ENCODE measurements at regions not wholly inside any gene's neighbourhood (a gene's known extent, or its start where the extent isn't known, plus 50 kb on each side); places are given as distances from the start of the nearest gene placed in this dataset.

DNA sequence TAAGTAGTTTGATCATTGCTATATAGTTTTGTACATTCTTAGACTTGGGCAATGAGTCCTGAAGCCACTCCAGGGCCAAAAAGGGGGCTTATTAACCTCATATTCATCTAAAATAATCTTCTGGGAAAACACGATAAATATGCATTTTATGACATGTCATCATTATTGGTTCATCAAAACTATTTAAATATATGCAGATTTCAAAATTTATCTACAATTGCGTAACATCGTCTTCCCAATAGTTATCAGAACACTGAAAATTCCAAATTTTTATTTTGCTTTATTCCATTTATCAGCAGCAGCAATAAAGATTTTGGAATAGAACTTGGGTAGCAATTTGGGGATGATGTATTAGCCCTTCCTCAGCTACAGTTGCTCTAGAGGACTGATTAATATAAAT lies 550.0 kb downstream of the IQCM start:
- DNase-seq (ENCODE audit: low read depth, low spot score) (no peak), FAIRE-seq (no peak)
- no peaks in the 10 kb centered on the region for H3K4me1 ChIP-seq (ENCODE audit: control insufficient read depth, extremely low read depth, insufficient read depth, low read length)
- H3K9me3 ChIP-seq (ENCODE audit: control insufficient read depth, low read depth, low read length): no peaks in the 10 kb centered on the region
- dilution Hi-C loops (cut with MboI; ENCODE audit: extremely low pct_ligation_motif_present, low sequenced_read_pairs): no loop called here
- H2AFZ ChIP-seq (ENCODE audit: control insufficient read depth, low read length): no peak overlapping the region
- H3K36me3 ChIP-seq (ENCODE audit: control insufficient read depth in 2 of 2, extremely low read depth in 1 of 2, insufficient read depth in 2 of 2, low read length in 2 of 2): no peaks in the 10 kb centered on the region
- no peak overlapping the region for H3K9ac ChIP-seq (ENCODE audit: control insufficient read depth, extremely low read depth, insufficient read depth, low read length)
- no peaks in the 10 kb centered on the region for H3K9me1 ChIP-seq (ENCODE audit: control insufficient read depth, extremely low read depth, insufficient read depth, low read length)
- H3K4me2 ChIP-seq (ENCODE audit: control insufficient read depth, extremely low read depth, insufficient read depth, low read depth, low read length): no peak overlapping the region
- no peak overlapping the region for H3K27ac ChIP-seq (ENCODE audit: control insufficient read depth, insufficient read depth, low read length)
- H3K4me3 ChIP-seq (ENCODE audit: control insufficient read depth in 2 of 3, extremely low read depth in 1 of 3, insufficient read depth in 2 of 3, low read depth in 1 of 3, low read length in 3 of 3): no peak overlapping the region
- no peaks in the 10 kb centered on the region for H3K79me2 ChIP-seq (ENCODE audit: control insufficient read depth, insufficient read depth, low read length)
- no peak for TF ChIP-seq EZH2 (IDR thresholded peaks at IDR 0.05; ENCODE audit: low read length)
- TF ChIP-seq CTCF (optimal IDR thresholded peaks at IDR 0.05 in 1 of 3, IDR thresholded peaks at IDR 0.05 in 1 of 3, conservative IDR thresholded peaks at IDR 0.05 in 1 of 3; ENCODE audit: extremely low read depth in 1 of 3, insufficient read depth in 2 of 3, low read length in 3 of 3): no peak
- H4K20me1 ChIP-seq (ENCODE audit: control insufficient read depth, extremely low read depth, insufficient read depth, low read length): no peaks in the 10 kb centered on the region
- no peaks in the 10 kb centered on the region for H3K27me3 ChIP-seq (ENCODE audit: control insufficient read depth, extremely low read depth, insufficient read depth, low read length)

DNA sequence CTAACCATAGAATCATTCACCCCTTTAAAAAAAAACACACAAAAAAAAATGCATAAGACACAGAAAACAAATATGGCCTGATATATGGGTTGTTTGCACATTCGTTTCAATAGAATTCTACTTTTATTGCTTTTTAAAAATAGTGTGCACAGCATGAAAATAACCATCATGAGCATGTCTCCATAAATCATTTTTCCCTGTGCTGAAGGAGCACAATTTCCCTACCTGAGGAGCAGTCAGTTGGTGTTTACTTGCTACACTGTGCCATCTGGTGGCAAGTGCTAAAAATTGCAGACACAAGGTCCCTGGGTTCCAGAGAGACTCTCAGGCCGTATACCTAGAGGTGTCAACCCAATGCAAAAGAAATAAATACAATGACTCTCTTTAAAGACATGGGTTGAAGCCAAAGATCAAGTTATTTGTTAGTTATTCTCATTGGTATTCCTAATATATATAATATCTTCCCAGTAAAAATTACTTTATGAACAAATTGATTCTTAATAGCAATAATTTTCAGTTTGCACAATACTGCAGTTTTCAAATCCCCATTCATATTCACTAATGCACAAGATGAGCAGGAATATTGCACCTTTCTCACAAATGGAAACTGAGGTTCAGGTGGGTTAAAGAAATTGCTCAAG lies 551.4 kb downstream of the IQCM start:
- H4K20me1 ChIP-seq (ENCODE audit: control insufficient read depth, extremely low read depth, insufficient read depth, low read length): no peaks in the 10 kb centered on the region
- TF ChIP-seq EZH2 (IDR thresholded peaks at IDR 0.05; ENCODE audit: low read length): no peak
- peak; percentile 66 to 86 (median 76) for TF ChIP-seq CTCF (optimal IDR thresholded peaks at IDR 0.05 in 1 of 3, IDR thresholded peaks at IDR 0.05 in 1 of 3, conservative IDR thresholded peaks at IDR 0.05 in 1 of 3; ENCODE audit: extremely low read depth in 1 of 3, insufficient read depth in 2 of 3, low read length in 3 of 3)
- no peaks in the 10 kb centered on the region for H3K36me3 ChIP-seq (ENCODE audit: control insufficient read depth in 2 of 2, extremely low read depth in 1 of 2, insufficient read depth in 2 of 2, low read length in 2 of 2)
- H3K9me1 ChIP-seq (ENCODE audit: control insufficient read depth, extremely low read depth, insufficient read depth, low read length): no peaks in the 10 kb centered on the region
- dilution Hi-C loops (cut with MboI; ENCODE audit: extremely low pct_ligation_motif_present, low sequenced_read_pairs): no loop called here
- H3K27me3 ChIP-seq (ENCODE audit: control insufficient read depth, extremely low read depth, insufficient read depth, low read length): no peaks in the 10 kb centered on the region
- H3K9me3 ChIP-seq (ENCODE audit: control insufficient read depth, low read depth, low read length): no peaks in the 10 kb centered on the region
- H3K4me1 ChIP-seq (ENCODE audit: control insufficient read depth, extremely low read depth, insufficient read depth, low read length): no peaks in the 10 kb centered on the region
- H3K9ac ChIP-seq (ENCODE audit: control insufficient read depth, extremely low read depth, insufficient read depth, low read length): no peak overlapping the region
- peak; percentile 77 for FAIRE-seq
- DNase-seq (ENCODE audit: low read depth, low spot score): peak; percentile 9
- H3K4me2 ChIP-seq (ENCODE audit: control insufficient read depth, extremely low read depth, insufficient read depth, low read depth, low read length): no peak overlapping the region
- no peak overlapping the region for H3K4me3 ChIP-seq (ENCODE audit: control insufficient read depth in 2 of 3, extremely low read depth in 1 of 3, insufficient read depth in 2 of 3, low read depth in 1 of 3, low read length in 3 of 3)
- no peak overlapping the region for H2AFZ ChIP-seq (ENCODE audit: control insufficient read depth, low read length)
- no peaks in the 10 kb centered on the region for H3K79me2 ChIP-seq (ENCODE audit: control insufficient read depth, insufficient read depth, low read length)
- H3K27ac ChIP-seq (ENCODE audit: control insufficient read depth, insufficient read depth, low read length): no peak overlapping the region
